Breast epithelium (tissue), 4 donors: ENCODE measurements at regions not wholly inside any gene's neighbourhood (a gene's known extent, or its start where the extent isn't known, plus 50 kb on each side); places are given as distances from the start of the nearest gene placed in this dataset.
A peak's percentile ranks its signal among the peaks of the same experiment; 100 is the strongest.

Source experiments
- DNase-seq, 2 donors: peaks; one replicate each; pipeline ENCODE4 v3.0.0-alpha.2; 2019; ENCODE audit warnings: low spot score in 2 of 2
- H3K27ac ChIP-seq, 2 donors: fragments of 200-600 bp; sonication (generic) in 1 of 2; one replicate each; pipeline ENCODE4 v1.5.1; 2016 to 2019; ENCODE audit warnings: mild to moderate bottlenecking in 1 of 2
- H3K27me3 ChIP-seq, 2 donors: fragments of 200-600 bp; sonication (generic) in 1 of 2; one replicate each; pipeline versions ENCODE4 v1.5.1 to v1.6.0; 2017 to 2019; ENCODE audit warnings: control low read depth in 1 of 2, mild to moderate bottlenecking in 1 of 2
- H3K36me3 ChIP-seq: fragments of 200-600 bp; one replicate; pipeline ENCODE4 v1.5.1; 2019
- H3K4me1 ChIP-seq, 2 donors: fragments of 200-600 bp; sonication (generic); one replicate each; pipeline ENCODE4 v1.5.1; 2016 to 2019; ENCODE audit warnings: control low read depth in 1 of 2
- H3K4me3 ChIP-seq, 3 donors: fragments of 200-600 bp; sonication (generic); 1 replicate in 2 of 3; 2 replicates in 1 of 3; pipeline ENCODE4 v1.5.1; 2016 to 2019; ENCODE audit warnings: mild to moderate bottlenecking in 3 of 3, moderate library complexity in 2 of 3
- H3K9me3 ChIP-seq, 2 donors: fragments of 200-600 bp; sonication (generic) in 1 of 2; one replicate each; pipeline ENCODE4 v1.5.1; 2016 to 2019; ENCODE audit warnings: control low read depth in 1 of 2
- POLR2A ChIP-seq: fragments of 450-650 bp; IDR thresholded peaks from one replicate; pipeline ENCODE4 v1.6.1; 2016; ENCODE audit warnings: antibody characterized with exemption, mild to moderate bottlenecking, moderate library complexity
- POLR2AphosphoS5 ChIP-seq, 3 donors: sonication (generic); formaldehyde crosslinking; IDR thresholded peaks; one replicate each; pipeline ENCODE4 v1.6.1; 2017; ENCODE audit warnings: antibody characterized with exemption in 3 of 3
- intact Hi-C: fragments of 100-400 bp; cut with DNase I; formaldehyde crosslinking; loops from one replicate; pipeline ENCODE4 v1.15.1; 2023; ENCODE audit warnings: low total_unique reads
- TF ChIP-seq, protein P1 (sequence below), 3 donors: fragments of 450-650 bp; IDR thresholded peaks; one replicate each; pipeline ENCODE4 v1.5.1; 2016 to 2017; ENCODE audit warnings: antibody characterized with exemption in 3 of 3, mild to moderate bottlenecking in 3 of 3, moderate library complexity in 3 of 3

DNA sequence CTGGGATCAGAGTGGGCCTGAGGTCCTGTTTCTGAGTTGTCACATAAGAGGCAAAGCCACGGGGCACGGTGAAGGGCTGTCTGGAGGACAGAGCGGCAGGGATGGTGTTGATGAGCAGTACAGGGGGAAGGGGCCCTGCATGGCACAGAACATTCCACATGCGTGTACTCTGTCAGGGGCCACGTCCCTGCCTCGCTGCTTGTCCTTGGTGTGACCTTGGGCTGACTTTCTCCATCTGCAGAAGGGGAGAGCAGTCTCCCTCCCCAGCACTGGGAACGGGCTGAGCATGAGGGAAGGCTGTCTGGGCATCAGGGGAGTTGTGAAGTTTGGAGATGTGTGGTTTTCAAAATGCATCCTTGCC lies 71.5 kb upstream of the GSE1 start:
- Histone ChIP-seq H3K27ac (no peak overlapping the region), H3K36me3 (no peaks in the 10 kb centered on the region), H3K4me3 (no peak overlapping the region), H3K4me1 (no peaks in the 10 kb centered on the region), H3K27me3 (no peaks in the 10 kb centered on the region), H3K9me3 (peaks cover 6 to 10% of the 10 kb centered on the region in 2 donors)
- intact Hi-C loops, result no loop called here
- TF ChIP-seq POLR2AphosphoS5 (IDR thresholded peaks at IDR 0.05) (no peak), POLR2A (no peak)
- TF ChIP-seq, protein P1, sequence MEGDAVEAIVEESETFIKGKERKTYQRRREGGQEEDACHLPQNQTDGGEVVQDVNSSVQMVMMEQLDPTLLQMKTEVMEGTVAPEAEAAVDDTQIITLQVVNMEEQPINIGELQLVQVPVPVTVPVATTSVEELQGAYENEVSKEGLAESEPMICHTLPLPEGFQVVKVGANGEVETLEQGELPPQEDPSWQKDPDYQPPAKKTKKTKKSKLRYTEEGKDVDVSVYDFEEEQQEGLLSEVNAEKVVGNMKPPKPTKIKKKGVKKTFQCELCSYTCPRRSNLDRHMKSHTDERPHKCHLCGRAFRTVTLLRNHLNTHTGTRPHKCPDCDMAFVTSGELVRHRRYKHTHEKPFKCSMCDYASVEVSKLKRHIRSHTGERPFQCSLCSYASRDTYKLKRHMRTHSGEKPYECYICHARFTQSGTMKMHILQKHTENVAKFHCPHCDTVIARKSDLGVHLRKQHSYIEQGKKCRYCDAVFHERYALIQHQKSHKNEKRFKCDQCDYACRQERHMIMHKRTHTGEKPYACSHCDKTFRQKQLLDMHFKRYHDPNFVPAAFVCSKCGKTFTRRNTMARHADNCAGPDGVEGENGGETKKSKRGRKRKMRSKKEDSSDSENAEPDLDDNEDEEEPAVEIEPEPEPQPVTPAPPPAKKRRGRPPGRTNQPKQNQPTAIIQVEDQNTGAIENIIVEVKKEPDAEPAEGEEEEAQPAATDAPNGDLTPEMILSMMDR (IDR thresholded peaks at IDR 0.05), result no peak
- DNase-seq, result no peak

DNA sequence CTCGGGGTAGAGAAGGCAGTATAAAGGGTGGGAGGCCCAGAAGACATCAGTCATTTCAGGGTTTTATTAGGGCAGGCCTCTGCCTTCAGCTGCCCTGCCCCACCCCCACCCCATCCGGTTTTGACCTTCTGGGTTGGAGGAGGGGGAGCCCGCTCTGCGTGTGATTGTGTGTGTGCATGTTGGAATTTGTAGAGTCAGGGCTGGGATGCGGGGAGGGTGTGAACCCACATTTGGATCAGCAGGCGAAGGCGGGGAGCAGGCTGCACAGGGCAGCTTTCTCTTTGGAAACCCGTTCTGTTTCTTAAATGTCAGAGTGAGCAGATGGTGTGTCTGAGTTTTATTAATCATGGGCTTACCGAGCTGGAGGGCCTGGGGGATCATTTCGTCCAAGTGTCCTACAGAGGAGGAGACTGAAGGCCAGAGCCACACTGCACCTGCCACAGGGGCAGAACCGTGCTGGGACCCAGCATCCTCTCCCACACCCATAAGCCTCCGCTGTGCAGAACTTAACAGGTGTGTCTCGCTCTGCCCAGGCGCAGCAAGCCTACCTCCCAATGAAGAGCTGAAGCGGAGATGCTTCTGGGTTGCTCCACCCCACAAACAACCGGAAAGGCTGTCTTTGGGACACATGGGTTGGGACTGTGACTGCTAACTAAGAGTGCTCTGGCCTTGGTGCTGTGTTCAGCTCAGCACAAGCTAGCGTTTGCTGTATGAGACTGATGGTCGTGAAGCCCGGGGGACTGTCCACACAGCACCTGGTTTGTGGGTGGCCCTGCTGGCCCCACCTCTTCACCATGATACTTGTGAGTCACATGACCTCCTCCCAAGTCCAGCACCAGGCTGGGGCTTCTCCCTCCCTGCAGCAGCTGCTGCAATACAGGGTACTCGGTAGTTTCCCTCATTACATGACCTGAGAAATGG lies 70.9 kb upstream of the GSE1 start:
- Histone ChIP-seq H3K4me3 (no peak overlapping the region), H3K4me1 (no peaks in the 10 kb centered on the region), H3K36me3 (no peaks in the 10 kb centered on the region), H3K9me3 (peaks cover 6 to 10% of the 10 kb centered on the region in 2 donors), H3K27ac (no peak overlapping the region), H3K27me3 (no peaks in the 10 kb centered on the region)
- no peak for DNase-seq
- intact Hi-C loops, result no loop called here
- TF ChIP-seq, protein P1 (IDR thresholded peaks at IDR 0.05), result no peak
- no peak for TF ChIP-seq POLR2AphosphoS5 (IDR thresholded peaks at IDR 0.05)
- TF ChIP-seq POLR2A, result no peak

DNA sequence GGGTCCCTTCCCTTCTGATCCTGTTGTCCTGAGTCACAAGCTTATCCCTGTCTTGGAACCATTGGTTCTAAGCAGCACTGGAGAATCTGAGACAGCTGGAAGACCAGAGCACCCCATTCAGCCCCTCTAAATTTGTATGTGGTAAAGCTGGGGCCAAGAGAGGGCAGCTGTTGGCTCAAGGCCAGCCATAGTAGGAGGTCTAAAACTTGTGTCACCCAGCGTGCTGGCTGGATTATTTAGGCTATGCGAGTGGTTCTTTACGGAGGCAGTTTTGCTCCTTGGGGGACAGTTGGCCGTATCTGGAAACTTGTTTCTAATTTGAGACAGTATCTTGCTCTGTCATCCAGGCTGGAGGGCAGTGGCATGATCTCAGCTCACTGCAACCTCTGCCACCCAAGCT lies 69.6 kb upstream of the GSE1 start:
- intact Hi-C loops, result no loop called here
- TF ChIP-seq, protein P1 (IDR thresholded peaks at IDR 0.05), result no peak
- no peak for TF ChIP-seq POLR2AphosphoS5 (IDR thresholded peaks at IDR 0.05)
- no peak for TF ChIP-seq POLR2A

DNA sequence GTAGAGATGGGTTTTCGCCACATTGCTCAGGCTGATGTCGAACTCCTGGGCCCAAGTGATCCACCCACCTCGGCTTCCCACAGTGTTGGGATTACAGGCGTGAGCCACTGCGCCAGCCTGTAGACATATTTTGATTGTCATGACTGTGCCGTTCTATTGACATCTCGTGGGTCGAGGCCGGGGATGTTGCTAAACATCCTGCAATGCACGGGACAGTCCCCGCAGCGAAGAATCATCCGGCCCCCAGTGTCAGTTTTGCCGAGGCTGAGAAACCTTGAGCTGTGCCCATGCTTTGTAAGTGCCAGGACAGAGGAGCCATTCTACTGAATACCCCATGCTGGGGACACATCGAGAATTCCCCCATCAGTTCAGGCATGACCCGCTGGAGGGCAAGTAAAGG lies 69.1 kb upstream of the GSE1 start:
- no peak for DNase-seq
- Histone ChIP-seq H3K9me3 (peaks cover 6 to 10% of the 10 kb centered on the region in 2 donors), H3K4me1 (no peaks in the 10 kb centered on the region), H3K27ac (no peak overlapping the region), H3K27me3 (no peaks in the 10 kb centered on the region), H3K36me3 (no peaks in the 10 kb centered on the region), H3K4me3 (no peak overlapping the region)
- intact Hi-C loops, result no loop called here
- TF ChIP-seq, protein P1 (IDR thresholded peaks at IDR 0.05), result no peak
- TF ChIP-seq POLR2AphosphoS5 (IDR thresholded peaks at IDR 0.05) (no peak), POLR2A (no peak)

More for the DNA sequence above, 69.6 kb upstream of the GSE1 start:
- Histone ChIP-seq H3K9me3 (peaks cover 6 to 10% of the 10 kb centered on the region in 2 donors), H3K4me1 (no peaks in the 10 kb centered on the region), H3K27me3 (no peaks in the 10 kb centered on the region), H3K27ac (no peak overlapping the region), H3K36me3 (no peaks in the 10 kb centered on the region), H3K4me3 (no peak overlapping the region)
- DNase-seq, result no peak

DNA sequence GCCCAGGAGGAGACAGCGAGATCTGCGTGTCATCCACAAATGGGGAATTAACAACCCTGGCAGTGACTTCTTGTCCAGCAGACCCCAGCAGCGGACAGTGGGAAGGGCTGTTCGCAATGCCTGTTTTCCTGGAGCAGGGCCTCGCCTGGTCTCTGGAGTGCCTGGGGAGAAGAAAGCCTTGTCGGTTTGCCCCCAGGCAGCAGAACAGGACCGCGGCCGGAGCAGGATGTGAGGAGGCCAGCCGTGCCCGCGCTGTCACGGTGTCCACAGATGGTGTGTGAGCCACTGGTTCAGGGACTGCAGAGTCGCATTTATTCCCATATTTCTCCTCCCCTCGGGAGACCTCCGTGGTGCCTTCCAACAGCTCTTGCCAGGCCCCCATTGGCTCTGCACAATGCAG lies 68.5 kb upstream of the GSE1 start:
- DNase-seq, result no peak
- H3K9me3 ChIP-seq, result peaks cover 4 to 6% of the 10 kb centered on the region in 2 donors
- intact Hi-C loops, result no loop called here
- H3K4me1 ChIP-seq, result no peaks in the 10 kb centered on the region
- H3K27ac ChIP-seq, result peak overlapping the region in 1 of 2 donors; percentile 48
- TF ChIP-seq, protein P1 (IDR thresholded peaks at IDR 0.05), result no peak
- TF ChIP-seq POLR2A, result no peak
- no peak for TF ChIP-seq POLR2AphosphoS5 (IDR thresholded peaks at IDR 0.05)
- H3K4me3 ChIP-seq, result no peak overlapping the region
- no peaks in the 10 kb centered on the region for H3K27me3 ChIP-seq
- H3K36me3 ChIP-seq, result no peaks in the 10 kb centered on the region
